ENCODE measurements at regions not wholly inside any gene's neighbourhood (a gene's known extent, or its start where the extent isn't known, plus 50 kb on each side); places are given as distances from the start of the nearest gene placed in this dataset.

DNA sequence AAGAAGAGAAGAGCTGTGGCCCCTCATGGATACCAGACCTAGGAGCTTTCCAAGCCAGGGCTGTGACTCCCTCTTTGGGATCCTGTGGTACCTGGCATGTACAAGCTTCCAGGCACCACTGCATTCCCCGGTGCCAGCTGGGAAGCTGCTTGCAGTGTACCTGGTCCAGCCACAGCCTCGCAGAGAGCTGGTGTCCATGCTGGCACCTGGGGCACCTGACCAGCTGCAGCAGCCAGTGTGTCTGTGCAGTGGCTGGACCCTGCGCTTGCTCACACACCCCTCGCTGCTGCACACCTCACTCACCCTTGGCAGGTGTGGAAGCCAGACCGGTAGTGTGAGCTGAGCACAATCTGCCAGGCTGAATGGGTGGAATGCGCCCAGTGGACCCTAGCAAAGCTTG is 190.9 kb upstream of the MAN1A1 start:
- intact Hi-C loops (cut with DNase I) = no loop called here
- DNase-seq (ENCODE audit: low spot score) = no peak

DNA sequence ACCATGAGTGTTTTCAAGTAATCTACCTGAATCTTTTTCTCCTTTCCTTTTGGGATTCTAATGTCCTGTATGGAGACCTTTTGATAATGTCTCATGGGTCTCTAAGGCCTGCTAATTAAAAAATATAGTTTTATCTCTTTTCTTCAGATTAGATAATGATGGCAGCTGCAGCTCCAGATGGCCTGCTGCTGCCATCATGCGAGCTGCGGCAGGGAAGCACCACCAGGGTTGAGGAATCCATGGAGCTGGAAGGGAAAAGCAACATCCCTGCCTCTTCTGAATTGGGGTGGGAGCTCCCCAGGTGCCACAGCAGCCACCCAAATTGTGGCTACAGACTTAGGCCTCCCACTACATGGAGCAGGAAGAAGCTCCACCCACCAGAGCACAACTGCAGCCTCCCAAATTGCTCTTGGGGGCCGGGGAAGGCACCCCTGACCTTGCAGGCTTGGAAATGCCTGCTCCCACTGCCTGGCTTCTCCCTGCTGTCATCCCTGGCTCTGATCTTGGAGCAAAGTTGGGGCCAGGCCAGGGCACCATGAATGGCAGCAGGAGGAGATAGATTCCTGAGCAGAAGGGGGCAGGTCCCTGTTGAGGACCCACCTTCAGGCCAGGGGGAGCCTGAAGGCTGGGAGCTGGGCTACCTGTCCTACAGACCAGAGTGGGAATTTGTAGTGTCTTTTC is 189.6 kb upstream of the MAN1A1 start:
- intact Hi-C loops (cut with DNase I) = no loop called here
- no peak for DNase-seq (ENCODE audit: low spot score)

DNA sequence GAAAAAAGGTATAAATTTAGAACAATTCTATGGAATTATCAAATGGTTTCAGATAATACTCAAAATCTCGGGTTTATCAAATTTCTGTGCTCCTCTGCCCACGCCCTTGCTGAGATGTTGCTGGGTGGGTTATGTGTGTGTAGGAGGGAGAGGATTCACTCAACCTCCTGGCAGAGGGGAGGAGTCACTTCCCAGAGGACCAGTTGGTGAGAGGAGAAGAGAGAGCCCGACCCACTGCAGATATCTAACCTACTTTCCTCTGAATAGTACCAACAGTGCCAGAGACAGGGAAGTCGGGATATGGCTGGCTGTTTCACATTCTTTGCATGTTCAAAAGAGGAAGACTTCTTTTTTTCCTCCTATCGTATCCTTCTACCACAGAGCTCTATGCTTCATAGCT is 187.1 kb upstream of the MAN1A1 start:
- no peak for DNase-seq (ENCODE audit: low spot score)
- intact Hi-C loops (cut with DNase I) = no loop called here

DNA sequence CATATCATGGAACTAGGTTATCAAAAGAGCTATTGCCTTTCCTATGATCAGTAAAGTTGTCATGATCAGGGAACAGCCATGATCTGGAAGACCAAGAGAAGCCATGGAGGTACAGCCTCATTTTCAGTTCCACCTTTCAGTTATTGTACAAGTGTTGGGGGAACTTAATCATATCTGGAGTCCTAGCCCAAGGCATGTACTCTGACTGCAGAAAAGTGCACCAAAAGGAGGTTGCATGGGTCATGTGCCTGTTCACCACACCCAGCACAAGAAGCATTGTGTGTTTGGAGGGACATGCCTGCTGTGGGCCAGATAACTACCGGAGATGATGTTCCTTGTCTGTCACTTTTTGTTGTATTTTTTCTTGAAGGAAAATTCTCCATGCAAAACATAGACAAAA is 185.8 kb upstream of the MAN1A1 start:
- intact Hi-C loops (cut with DNase I) = no loop called here
- DNase-seq (ENCODE audit: low spot score) = no peak

DNA sequence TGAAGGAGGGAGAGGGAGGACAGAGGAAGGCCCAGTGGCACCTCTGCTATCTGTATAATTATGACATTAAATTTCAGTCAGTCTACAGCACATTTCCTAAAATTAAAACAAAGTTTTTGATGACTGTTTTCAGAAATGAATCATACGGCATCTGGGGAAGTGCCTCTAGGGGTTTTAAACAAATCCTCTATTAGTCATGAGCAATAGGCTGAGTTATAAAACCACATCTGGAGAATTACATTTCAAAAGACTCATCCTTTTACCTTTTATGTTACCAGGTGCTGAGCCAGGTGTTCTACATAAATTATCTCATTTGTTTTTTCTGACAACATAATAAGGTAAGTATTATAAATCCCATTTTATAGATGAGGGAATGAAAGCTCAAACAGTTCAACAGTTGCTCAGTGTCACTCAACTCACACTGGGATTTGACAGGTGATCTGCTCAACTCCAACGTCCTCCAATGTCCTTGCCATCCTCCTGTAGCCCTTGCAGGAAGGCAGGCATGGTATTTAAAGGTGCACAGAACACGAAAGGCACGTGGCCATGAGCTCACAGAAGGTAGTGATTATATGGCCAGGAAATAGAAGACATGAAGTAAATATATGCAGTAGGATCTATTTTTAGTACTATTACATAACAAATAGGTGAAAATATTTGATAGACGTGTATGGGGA is 184.2 kb upstream of the MAN1A1 start:
- intact Hi-C loops (cut with DNase I) = no loop called here
- no peak for DNase-seq (ENCODE audit: low spot score)

DNA sequence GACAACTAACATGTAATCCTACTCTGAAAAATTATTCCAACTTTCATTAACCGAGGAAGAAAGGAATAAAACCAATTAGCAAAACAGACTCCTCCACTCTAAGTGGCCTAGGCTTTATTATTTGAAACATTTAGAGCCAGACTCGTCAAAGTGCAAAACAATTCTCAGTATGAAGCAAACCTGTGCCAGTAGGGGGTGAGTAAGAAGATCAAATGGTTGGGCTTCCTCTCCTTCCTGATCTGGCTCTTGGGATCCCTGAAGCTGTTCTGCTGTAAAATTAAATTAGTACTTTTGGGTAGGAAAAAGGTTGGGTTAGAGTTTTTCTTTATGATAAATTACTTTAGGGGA is 177.6 kb upstream of the MAN1A1 start:
- no peak for DNase-seq (ENCODE audit: low spot score)
- intact Hi-C loops (cut with DNase I) = no loop called here

DNA sequence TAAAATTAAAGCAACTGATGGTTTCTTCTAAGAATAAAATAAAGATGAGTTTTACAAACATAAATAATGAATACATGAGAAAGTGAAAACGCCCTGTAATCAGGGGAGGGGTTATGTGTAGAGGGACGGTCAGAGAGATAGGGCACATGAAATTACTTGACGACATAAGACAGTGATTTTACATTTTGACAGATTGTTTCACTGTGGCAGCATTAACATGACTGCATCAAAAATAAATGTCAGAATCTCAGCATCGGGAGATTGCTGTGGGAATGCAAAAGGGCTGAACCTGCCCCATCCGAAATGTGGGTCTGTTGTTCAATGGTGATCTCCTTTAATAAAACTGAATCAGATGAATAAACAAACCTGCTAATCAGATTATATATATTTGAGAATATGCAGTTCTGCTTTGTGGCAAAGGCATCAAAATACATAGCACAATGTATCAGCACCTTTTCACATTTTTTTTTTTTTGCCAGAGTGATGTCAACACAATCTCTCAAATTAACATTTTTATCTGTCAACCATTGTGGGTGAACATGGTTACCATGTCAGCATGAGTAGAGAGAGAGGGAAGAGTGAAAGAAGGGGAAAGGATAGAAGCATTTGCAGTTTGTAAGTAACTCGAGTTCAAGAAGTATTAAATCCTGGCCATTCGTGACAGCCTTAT is 177.1 kb upstream of the MAN1A1 start:
- no peak for DNase-seq (ENCODE audit: low spot score)
- intact Hi-C loops (cut with DNase I) = no loop called here

DNA sequence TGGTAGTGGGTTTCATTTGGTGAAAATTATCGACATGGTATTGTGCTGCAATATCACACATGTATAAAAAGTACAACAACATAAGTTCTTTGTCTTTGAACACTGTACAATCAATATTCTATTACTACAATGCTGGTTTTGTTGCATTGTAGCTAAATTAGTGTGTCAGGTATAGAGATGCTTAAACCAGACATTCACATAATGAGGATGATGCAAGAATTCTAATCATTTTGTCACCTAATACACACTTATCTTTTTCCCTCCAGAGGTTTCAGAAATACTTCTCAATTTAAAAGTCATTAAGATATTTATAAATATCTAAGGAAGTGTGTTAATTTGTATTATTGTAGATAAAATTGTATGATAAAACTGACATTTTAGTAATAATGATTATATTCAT is 174.8 kb upstream of the MAN1A1 start:
- no peak for DNase-seq (ENCODE audit: low spot score)
- intact Hi-C loops (cut with DNase I) = no loop called here

DNA sequence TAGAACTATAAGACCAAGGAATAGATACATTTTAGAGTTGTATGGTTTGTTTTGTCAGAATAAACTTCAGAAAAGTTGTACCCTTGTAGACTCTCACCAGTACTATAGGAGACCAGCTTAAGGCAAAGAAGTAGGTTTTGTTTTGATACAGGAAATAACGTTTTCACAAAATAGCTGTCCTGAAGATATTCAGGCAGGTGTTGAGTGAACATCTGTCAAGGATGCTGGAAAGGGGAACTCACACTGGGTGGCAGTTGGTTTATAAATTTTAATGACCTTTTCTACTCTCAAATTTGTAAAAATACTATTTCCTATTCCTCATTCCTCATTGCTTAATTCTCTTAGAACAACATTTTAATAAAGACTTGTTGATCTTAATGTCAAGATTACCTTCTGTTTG is 174.0 kb upstream of the MAN1A1 start:
- DNase-seq (ENCODE audit: low spot score) = no peak
- intact Hi-C loops (cut with DNase I) = no loop called here

DNA sequence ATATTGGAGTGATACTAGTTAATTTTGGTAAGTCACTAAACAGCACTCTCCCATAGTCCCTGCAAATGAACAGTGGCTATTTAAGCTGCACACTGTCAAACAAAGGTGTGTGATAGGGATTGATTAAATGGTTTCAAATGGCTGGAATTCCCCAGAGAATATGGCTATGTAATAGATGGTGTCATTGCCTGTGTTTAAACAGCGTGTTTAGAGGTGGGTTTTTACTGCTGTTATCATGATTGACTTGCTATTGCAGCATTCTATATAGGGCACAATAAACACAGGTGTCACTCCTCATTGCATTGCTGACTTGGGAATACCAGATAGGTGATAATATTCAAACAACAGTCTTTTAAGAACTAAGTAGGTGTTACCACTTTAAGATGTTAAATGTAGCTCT is 171.7 kb upstream of the MAN1A1 start:
- intact Hi-C loops (cut with DNase I) = no loop called here
- DNase-seq (ENCODE audit: low spot score) = no peak

DNA sequence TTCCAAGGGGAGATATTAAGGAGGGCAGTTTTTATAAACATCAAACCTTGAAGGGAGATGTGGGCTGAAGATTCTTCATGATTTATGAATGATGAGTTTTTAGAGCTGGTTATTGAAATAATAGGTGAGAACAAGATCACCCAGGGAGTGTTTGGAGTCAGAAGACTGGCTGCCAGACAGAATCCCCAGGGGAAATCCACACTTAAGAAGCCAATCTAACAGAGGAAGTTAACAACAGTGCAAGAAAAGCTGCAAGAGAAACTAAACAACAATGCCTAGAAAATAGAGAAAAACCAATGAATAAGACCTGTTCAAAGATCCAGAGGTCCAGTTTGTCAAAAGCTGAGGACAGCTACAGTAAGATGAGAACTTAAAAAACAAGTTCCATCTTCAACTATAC is 167.9 kb upstream of the MAN1A1 start:
- DNase-seq (ENCODE audit: low spot score) = no peak
- intact Hi-C loops (cut with DNase I) = no loop called here

DNA sequence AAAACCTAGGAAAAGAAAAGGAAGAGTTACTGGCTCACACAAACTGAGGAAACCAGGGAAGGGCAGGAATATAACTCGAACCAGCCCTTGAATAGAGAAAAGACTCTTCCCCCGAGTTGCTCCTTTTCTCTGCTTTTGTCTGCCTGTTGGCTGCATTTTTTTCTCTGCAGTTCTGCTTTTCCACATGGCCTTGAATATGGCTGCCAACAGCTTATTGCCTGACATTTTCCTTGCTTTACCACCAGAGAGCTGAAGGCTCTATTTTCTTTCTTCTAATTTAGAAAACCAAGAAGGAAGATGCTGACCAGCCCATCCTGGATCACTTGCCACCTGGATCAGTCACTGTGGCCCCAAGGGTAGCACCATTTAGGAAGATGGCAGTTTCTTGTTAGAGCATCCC is 164.8 kb upstream of the MAN1A1 start:
- no peak for DNase-seq (ENCODE audit: low spot score)
- intact Hi-C loops (cut with DNase I) = no loop called here

DNA sequence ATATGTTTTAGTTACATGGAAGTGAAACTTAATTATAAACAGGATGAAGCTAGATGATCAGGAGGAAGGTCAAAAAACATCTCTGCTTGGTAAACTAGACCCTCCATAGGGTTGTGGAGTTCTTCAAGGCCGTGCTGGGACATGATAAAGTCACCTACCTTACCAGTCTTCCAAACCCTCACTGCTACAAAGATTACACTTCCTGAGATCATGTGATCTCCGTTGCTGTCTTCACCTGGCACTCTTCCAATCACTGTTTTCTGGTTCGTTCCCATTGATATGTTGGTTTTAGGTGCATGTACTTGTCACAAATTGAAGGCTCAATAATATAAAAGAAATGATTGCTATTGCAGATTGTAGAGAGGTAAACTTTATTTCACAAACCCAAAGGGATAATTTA is 161.5 kb upstream of the MAN1A1 start:
- intact Hi-C loops (cut with DNase I) = no loop called here
- DNase-seq (ENCODE audit: low spot score) = no peak

DNA sequence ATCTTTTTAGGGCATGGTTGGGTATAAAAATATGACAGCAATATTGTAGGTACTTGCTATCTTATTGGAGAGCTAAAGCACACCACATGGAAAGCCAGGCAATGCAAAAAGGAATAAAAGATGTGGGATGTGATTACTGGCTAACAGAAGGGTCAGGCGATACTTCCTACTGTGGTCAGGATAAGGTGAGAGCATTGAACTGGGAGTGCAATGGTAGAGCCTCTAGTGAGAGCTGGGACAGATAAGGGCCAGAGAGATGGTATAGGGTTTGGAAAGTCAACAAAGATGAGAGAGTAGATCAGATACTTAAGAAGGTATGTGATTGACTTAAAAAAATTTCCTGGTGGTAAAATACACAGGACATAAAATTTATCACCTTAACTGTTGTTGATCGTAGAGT is 160.7 kb upstream of the MAN1A1 start:
- intact Hi-C loops (cut with DNase I) = no loop called here
- no peak for DNase-seq (ENCODE audit: low spot score)

DNA sequence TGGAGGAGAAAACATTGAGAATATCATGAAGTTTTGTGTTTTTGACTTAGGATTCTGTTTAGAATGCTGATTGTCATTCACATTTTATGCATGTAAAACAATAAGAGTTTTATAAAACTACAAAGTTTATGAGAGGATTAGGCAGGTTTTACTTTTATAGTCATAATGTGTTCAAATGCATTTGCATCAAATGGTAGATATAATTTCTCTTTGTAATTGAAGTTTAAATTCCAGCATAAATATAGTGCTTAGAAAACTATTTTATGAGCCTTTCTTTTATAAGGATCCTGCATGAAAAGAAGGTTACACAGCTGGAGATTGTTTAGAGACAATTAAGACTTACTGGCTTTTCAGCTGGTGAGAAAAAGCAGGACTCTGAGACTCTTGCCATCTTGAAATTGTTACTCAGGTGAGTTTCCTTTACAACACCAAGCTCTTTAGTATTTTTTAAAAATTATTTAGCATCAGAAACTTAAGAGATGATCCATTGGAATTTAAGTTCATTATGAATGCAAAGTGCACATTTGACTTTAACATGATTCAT is 157.1 kb upstream of the MAN1A1 start:
- no peak for DNase-seq (ENCODE audit: low spot score)
- intact Hi-C loops (cut with DNase I) = loop anchor here in 1 of 2 donors (1.0 kb wide), 1 partner anchor 9 kb away; no protein-coding TSS in a partner anchor

DNA sequence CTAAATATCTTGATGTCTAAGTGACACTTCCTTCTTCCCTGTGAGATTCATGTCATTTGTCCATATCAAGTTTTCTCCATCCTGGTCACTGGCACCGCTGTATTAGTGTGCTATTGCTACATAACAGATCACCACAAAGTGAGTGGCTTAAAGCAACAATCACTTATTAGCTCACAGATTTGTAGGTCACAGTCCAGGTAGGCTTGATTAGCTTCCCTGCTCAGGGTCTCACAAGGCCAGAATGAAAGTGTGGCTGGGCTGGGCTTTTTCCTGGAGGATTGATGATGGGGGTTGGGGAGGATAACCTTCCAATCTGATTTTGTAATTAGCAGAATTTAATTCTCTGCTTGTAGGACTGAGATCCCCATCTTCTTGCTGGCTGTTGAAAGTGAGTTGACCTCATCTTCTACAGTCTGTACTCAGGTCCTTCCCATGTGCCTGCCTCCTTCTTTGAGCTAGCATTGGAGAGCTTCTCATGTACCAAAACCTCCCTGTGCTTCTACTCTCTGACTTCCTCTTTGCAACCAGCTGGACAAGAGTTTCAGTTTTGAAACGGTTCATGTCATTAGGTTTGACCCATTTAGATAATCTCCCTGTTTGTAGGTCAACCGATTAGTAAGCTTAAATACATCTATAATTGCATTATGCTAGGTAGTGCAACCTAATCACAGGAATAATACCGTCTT is 152.4 kb upstream of the MAN1A1 start:
- DNase-seq (ENCODE audit: low spot score) = no peak
- intact Hi-C loops (cut with DNase I) = no loop called here

DNA sequence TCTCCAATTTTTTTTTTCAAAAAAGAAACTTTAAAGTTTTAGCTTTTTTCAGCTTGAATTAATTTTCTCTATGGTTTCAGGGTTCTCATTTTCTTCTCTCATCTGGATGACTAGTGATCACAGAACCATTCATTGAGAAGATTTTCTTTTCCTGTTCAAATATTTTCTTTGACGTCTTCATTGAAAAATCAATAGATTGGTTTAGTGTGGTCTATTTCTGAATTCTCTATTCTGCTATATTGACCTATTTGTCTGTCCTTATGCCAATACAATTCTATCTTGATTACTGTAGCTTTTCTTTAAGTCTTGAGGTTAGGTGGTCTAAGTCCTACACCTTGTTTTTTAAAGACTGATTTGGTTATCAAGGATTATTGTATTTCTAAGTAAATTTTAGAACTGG is 150.2 kb upstream of the MAN1A1 start:
- intact Hi-C loops (cut with DNase I) = no loop called here
- no peak for DNase-seq (ENCODE audit: low spot score)

DNA sequence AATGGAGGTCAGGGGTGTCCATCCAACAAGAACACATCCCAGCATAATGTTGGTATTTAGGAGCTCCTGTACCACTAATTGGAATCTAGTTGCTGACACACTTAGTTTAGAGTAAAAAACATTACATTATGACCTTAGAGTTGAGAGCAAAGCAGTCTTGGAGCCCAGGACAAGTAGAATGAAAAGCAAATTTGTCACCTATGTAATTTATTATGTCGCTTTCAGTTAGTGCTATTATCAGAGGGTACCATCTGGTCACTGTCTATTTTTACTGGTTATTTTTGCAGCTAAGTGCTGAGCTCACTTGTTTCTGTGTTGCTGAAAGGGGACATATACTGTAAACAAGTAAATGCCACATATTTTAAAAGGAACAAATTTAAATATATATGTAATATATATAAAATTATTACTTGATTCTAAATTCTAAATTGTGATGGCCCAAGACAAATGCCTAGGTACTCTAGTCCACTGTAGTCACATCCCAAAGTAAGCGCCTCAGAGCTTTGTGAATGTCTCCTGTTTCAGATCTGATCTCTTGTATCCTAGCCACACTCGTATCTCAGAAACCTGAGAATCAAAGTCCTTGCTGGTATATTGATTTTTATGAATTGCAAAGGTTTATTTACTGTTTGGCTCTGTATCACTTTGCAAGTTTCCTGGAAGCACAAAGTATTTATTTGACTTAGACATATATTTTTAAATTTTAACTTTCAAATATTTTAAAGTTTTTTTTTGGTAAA is 148.6 kb upstream of the MAN1A1 start:
- intact Hi-C loops (cut with DNase I) = loop anchor here in 1 of 2 donors (1.0 kb wide), 1 partner anchor 8 kb away; no protein-coding TSS in a partner anchor
- no peak for DNase-seq (ENCODE audit: low spot score)

DNA sequence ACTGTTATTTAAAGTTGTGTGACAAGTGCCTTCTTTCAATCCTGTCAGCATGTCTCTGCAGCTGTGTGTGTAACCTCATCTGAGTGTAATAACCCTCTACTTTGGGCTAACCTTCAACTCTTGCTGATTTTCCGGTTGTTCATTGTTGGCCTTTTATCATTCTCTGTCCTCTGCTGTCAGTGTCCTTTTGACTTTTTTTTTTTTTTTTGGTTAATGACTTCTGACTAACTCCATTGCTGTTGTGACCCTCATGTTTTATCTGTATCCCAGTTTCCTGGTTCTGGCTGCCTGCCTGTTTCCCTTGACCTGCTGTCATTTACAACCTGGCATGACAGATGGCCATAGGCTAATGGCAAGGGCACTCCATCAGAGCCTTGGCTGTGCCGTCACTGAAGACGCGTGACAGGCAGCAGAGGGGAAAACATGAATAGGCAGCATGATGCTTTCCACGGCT is 145.7 kb upstream of the MAN1A1 start:
- no peak for DNase-seq (ENCODE audit: low spot score)
- intact Hi-C loops (cut with DNase I) = no loop called here

All from posterior vena cava (tissue), 2 donors.